ENCODE measurements at regions not wholly inside any gene's neighbourhood (a gene's known extent, or its start where the extent isn't known, plus 50 kb on each side); places are given as distances from the start of the nearest gene placed in this dataset.

GRCh38 chr15:29355477-29355876 is 85.9 kb upstream of the NSMCE3 start:
- no peak for DNase-seq

GRCh38 chr15:29352402-29352801 is 82.8 kb upstream of the NSMCE3 start:
- DNase-seq = no peak

GRCh38 chr15:29349196-29349595 is 79.6 kb upstream of the NSMCE3 start:
- no peak for DNase-seq

GRCh38 chr15:29348336-29348914 is 78.8 kb upstream of the NSMCE3 start:
- DNase-seq = no peak

DNA sequence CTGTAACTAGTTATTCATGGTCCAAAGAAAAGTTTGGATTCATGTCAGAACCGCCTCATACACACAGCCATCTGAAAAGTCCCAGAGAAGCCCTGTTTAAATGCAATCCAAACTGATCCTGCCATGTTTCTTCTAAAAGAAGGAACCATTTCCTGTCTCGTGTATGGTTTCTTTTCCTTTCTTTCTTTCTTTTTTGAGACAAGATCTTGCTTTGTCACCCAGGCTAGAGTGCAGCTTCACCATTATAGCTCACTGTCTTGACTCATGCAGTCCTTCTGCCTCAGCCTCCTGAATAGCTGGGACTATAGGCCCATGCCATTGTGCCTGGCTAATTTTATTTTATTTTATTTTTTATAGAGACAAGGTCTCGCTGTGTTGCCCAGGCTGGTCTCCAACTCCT is 77.4 kb upstream of the NSMCE3 start:
- DNase-seq = no peak

DNA sequence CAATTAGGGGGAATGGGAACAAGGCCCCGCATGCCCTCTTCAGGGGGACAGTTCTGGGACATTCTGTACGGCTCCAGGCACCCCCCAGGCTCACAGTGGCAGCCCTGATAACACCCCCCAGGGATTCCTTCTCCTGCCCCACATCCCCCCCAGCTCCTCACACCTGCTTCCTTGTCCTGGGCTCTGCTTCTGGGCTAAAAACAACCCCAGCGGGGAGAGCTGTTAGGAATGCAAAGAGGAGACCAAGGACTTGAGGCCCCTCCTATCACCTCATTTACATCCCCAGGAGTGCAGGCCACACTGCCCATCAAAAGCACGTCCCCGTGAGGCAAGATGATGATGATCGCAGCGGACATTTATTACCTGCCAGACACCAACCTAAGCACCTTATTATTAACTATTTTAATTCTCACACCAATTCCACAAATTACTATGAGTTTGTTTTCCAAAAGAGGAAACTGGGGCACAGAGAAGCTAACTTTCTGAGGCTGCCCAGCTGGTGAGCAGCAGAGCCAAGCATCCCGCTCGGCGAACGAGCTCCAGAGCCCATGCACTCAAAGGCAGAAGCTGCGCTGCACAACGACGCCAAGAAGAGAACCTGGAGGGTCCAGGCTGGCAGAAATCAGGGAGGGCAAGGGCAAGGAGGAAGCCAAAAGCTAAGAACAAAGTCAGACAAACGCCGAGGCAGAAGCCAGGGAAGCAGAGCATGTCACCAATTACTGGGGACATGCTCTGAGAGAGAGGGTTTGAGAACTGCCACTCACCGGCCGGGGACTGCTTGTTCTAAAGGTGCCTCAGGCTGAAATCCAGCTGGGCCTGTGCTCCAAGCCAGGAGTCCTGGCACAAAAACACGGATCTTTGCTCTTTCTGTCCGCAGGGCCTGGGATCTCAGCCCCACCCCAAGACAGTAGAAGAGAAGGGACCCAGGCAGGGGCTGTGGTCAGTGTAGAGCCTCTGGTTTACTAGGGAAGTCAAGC is 76.2 kb upstream of the NSMCE3 start:
- no peak for DNase-seq

GRCh38 chr15:29344474-29344873 is 74.9 kb upstream of the NSMCE3 start:
- no peak for DNase-seq

GRCh38 chr15:29343229-29343628 is 73.6 kb upstream of the NSMCE3 start:
- no peak for DNase-seq

DNA sequence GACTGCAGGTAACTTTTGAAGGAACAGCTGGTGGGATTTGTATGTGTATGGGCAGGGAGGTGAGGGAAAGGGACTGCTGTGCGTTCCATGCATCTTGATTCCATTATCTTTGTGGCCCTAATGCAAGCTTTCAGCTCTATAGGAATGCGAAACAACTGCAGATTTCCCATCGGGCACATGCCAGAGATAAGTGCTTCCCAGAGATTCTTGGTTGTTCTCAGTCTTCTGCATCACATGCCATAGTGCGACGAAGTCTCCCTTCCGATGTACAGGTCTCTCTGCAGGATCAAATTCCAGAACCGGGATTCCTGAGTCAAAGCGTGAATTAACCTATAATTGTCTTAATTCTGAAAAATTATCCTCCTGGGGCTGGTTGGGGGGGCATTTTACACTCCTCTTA is 72.6 kb upstream of the NSMCE3 start:
- no peak for DNase-seq

DNA sequence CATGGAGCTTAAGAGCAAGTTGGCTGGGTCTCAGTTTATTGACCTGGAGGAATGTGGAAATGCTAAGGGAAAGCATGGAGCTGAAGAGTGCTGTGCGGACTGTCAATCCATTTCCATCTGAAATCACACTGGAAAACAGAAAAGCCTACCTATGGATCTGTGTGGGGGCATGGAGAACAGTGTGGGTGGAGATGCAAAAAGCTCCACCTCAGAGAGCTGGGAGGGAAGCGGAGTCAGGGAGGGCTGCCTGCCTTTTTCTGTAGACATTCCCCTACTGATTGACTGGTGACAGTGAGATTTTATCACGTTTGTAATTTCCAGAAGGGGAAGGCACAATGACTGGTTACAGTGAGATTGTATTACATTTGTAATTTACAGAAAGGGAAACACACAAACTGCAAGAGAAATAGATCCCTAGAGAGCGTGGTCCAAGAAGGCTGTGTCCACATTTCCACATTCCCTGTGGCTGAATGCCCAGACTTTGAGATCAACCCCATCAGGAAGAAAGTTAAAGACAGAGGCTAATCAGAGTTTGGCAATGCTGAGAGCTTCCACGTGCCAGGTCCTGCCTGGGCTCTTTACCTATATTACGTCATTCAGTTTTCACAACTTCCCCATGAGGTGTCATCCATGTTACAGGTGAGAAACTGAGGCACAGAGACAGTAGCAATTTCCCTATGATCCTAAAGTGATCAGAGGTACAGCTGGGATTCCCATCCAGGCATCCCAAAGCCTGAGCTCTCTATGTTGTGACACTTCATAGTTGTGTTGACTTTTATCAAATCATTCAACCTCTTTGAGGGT is 67.7 kb upstream of the NSMCE3 start:
- DNase-seq = no peak

DNA sequence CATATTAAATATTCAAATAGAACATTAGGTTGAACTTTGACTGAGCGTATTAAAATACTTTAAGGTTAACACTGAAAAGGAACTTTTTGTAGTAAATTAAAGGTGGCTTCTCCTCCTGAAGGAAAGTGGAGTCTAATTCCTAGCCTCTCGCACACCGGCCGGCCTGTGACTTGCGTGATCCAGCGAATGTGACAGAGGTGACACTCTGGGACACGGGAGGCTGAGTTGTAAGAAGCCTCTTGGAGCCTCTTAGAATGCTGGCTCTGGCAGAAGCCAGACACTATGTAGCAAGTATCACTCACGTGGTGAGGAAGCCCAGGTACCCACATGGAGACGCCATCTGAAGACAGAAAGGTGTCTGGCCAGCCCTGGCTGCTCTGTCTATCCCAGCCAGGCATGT is 64.9 kb upstream of the NSMCE3 start:
- DNase-seq = no peak

DNA sequence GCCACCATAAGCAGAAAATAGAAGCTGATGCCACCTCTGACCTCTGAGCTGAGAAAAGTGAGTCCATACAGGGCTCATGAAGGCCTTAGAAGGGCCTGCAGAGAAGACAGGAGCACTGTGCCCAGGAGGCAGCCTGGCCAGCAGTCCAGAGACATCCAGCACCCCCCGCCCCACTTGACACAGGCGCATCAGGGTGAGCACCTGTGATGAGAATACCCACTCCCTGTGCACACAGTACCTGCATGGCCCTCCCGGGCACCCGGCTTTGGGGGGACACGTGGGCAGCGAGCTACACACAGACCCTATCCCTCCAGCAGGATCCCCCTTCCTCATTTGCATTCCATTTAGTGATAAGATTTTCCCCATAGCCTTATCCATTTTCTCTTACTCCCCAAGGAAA is 63.6 kb upstream of the NSMCE3 start:
- no peak for DNase-seq

DNA sequence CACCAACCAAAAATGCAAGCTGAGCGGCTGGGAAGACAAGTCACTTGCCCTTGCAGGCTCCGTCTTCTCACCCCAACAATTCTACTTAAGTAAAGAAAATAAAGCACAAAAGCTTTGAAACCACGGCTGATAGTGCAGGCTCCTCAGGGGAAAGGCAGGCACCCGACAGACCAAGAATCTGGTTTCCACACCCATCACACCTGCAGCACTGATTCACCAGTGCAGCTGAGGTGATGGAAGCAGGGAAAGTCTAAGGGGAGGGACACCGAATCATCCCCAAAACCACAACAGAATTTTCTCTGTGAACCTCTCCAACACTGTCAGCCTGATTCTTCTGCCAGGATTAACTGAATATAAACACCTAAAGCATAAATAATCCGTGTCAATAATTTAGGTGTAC is 62.0 kb upstream of the NSMCE3 start:
- no peak for DNase-seq

DNA sequence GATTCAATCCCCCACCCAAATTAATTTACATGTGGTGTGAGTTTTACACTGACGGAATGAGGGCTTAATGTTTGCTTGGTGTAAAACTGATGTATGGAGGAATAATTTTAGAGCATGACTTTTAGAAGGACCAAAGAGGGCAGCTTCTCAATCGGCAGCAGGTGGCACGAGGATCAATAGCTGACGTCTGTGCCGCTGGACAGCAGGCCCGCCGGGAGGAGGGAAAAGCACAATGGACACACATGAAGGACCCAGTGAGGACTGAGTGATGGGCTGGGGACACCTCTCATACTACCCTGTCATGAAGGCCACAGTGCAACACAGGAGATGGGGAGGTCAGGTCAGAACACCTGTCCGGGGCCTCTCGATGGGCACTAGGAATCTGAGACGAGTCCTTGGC is 61.4 kb upstream of the NSMCE3 start:
- no peak for DNase-seq

GRCh38 chr15:29324746-29325145 is 55.1 kb upstream of the NSMCE3 start:
- no peak for DNase-seq

GRCh38 chr15:29323557-29323956 is 53.9 kb upstream of the NSMCE3 start:
- no peak for DNase-seq

- no peak for DNase-seq
These were observed 52.8 kb upstream of the NSMCE3 start for GRCh38 chr15:29322415-29322814.

- no peak for DNase-seq
These were observed 50.8 kb upstream of the NSMCE3 start for GRCh38 chr15:29320420-29320819.

DNA sequence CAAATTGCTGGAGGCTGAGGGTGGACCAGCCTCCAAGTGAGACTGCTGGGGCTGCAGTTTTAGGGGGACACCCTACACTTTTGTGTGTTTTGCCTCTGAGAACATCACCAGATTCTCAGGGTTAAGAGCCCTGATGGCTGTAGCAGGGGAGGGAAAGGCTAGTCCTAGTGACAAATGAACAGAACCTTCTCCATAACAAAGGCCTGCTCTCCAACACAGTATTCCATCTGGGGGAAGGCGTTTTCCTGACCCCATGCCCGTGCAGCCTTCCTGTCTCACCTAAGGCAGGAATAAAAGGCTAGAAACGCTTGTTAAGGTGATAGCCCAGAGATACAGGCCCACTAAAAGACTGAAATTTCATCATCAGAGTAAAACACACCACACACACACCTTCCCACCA is 50.2 kb upstream of the NSMCE3 start:
- DNase-seq = no peak

Data from amniotic stem cell (primary cell).